Mesodermal cell (in vitro differentiated cells): ENCODE measurements at regions not wholly inside any gene's neighbourhood (a gene's known extent, or its start where the extent isn't known, plus 50 kb on each side); places are given as distances from the start of the nearest gene placed in this dataset.
"Not testable (repeated sequence)": the region's sequence is repeated elsewhere in the genome, so short reads cannot be mapped to it uniquely, and the experiment has no call there.

ENCODE experiments used
- H3K27ac ChIP-seq: 2 replicates; pipeline ENCODE4 v1.7.0; 2013; ENCODE audit warnings: mild to moderate bottlenecking, low read depth, low read length, moderate library complexity; ENCODE audit not compliant: severe bottlenecking
- H3K36me3 ChIP-seq: 2 replicates; pipeline ENCODE4 v1.7.1; 2013; ENCODE audit warnings: mild to moderate bottlenecking, low read length, moderate library complexity; ENCODE audit not compliant: control insufficient read depth, insufficient read depth
- H3K4me1 ChIP-seq: one replicate; pipeline ENCODE4 v1.7.1; 2013; ENCODE audit warnings: mild to moderate bottlenecking, low read length; ENCODE audit not compliant: insufficient read depth, control insufficient read depth, poor library complexity, severe bottlenecking
- H3K4me3 ChIP-seq: 2 replicates; pipeline ENCODE4 v1.7.0; 2013; ENCODE audit warnings: low read length, control low read depth, mild to moderate bottlenecking; ENCODE audit not compliant: insufficient read depth, poor library complexity, severe bottlenecking; ENCODE audit errors: extremely low read depth
- H3K9me3 ChIP-seq: 2 replicates; pipeline ENCODE4 v1.7.1; 2013; ENCODE audit warnings: mild to moderate bottlenecking, low read length, moderate library complexity; ENCODE audit not compliant: control insufficient read depth
- WGBS, 2 experiments: methylation state at CpG; one replicate each; pipeline ENCODE4 v1.1.5; 2013; ENCODE audit warnings: missing lambda C conversion rate in 2 of 2; ENCODE audit not compliant: insufficient coverage in 2 of 2; 5-methylcytosine and 5-hydroxymethylcytosine counted together

GRCh38 chr5:53785924-53786323 is 225.5 kb downstream of the NDUFS4 start:
- 80% methylated on average over 1 of the region's 3 CpGs; no CpG with 5 or more reads in 1 of the 2 experiments for WGBS, 2 experiments
- no peaks in the 10 kb centered on the region for H3K9me3 ChIP-seq
- no peak overlapping the region for H3K4me3 ChIP-seq
- H3K27ac ChIP-seq = no peak overlapping the region
- H3K4me1 ChIP-seq = peaks cover 9% of the 10 kb centered on the region
- no peaks in the 10 kb centered on the region for H3K36me3 ChIP-seq

GRCh38 chr5:53790026-53790425 is 229.6 kb downstream of the NDUFS4 start:
- H3K27ac ChIP-seq = no peak overlapping the region
- H3K9me3 ChIP-seq = no peaks in the 10 kb centered on the region
- H3K4me3 ChIP-seq = no peak overlapping the region
- H3K36me3 ChIP-seq = no peaks in the 10 kb centered on the region
- WGBS, 2 experiments = 90 to 94% methylated on average over 2 of the region's 2 CpGs
- peaks cover 4% of the 10 kb centered on the region for H3K4me1 ChIP-seq

- WGBS, 2 experiments = 67% methylated on average over 1 of the region's 2 CpGs; no CpG with 5 or more reads in 1 of the 2 experiments
- Histone ChIP-seq H3K4me3 (no peak overlapping the region), H3K27ac (no peak overlapping the region), H3K36me3 (no peaks in the 10 kb centered on the region), H3K4me1 (no peaks in the 10 kb centered on the region), H3K9me3 (no peaks in the 10 kb centered on the region)
Observed at GRCh38 chr5:53792338-53792737, 231.9 kb downstream of the NDUFS4 start.

GRCh38 chr5:53799644-53800043 is 239.2 kb downstream of the NDUFS4 start:
- H3K27ac ChIP-seq, H3K4me3 ChIP-seq, H3K9me3 ChIP-seq, H3K36me3 ChIP-seq, H3K4me1 ChIP-seq: not testable (repeated sequence)
- 76 to 94% methylated on average over 7 to 9 of the region's 9 CpGs for WGBS, 2 experiments

- H3K4me3 ChIP-seq, H3K36me3 ChIP-seq, H3K4me1 ChIP-seq, H3K9me3 ChIP-seq, H3K27ac ChIP-seq: not testable (repeated sequence)
- 81 to 89% methylated on average over 2 to 3 of the region's 4 CpGs for WGBS, 2 experiments
Observed at GRCh38 chr5:53808392-53808791, 248.0 kb downstream of the NDUFS4 start.

- Histone ChIP-seq H3K9me3 (no peaks in the 10 kb centered on the region), H3K27ac (no peak overlapping the region), H3K4me3 (no peak overlapping the region), H3K36me3 (no peaks in the 10 kb centered on the region), H3K4me1 (no peaks in the 10 kb centered on the region)
- 100% methylated on average over 1 of the region's 2 CpGs for WGBS, 2 experiments
Observed at GRCh38 chr5:53814819-53815218, 254.4 kb downstream of the NDUFS4 start.

GRCh38 chr5:53815471-53815870 is 255.0 kb downstream of the NDUFS4 start:
- no peaks in the 10 kb centered on the region for H3K9me3 ChIP-seq
- no peak overlapping the region for H3K27ac ChIP-seq
- no peak overlapping the region for H3K4me3 ChIP-seq
- WGBS, 2 experiments = 67 to 100% methylated on average over 1 of the region's 2 CpGs
- no peaks in the 10 kb centered on the region for H3K4me1 ChIP-seq
- H3K36me3 ChIP-seq = no peaks in the 10 kb centered on the region

GRCh38 chr5:53817183-53817582 is 256.7 kb downstream of the NDUFS4 start:
- Histone ChIP-seq H3K4me3 (no peak overlapping the region), H3K4me1 (no peaks in the 10 kb centered on the region), H3K36me3 (no peaks in the 10 kb centered on the region), H3K27ac (no peak overlapping the region), H3K9me3 (no peaks in the 10 kb centered on the region)

GRCh38 chr5:53819482-53819881 is 259.0 kb downstream of the NDUFS4 start:
- Histone ChIP-seq H3K27ac (no peak overlapping the region), H3K4me1 (no peaks in the 10 kb centered on the region), H3K4me3 (no peak overlapping the region), H3K36me3 (no peaks in the 10 kb centered on the region), H3K9me3 (no peaks in the 10 kb centered on the region)
- WGBS, 2 experiments = 91 to 93% methylated on average over 3 to 7 of the region's 8 CpGs

GRCh38 chr5:53820119-53820801 is 259.8 kb downstream of the NDUFS4 start:
- H3K36me3 ChIP-seq = no peaks in the 10 kb centered on the region
- 80 to 86% methylated on average over 1 of the region's 2 CpGs for WGBS, 2 experiments

GRCh38 chr5:53820802-53821171 is 260.3 kb downstream of the NDUFS4 start:
- Histone ChIP-seq H3K9me3 (no peaks in the 10 kb centered on the region), H3K27ac (no peak overlapping the region), H3K4me1 (no peaks in the 10 kb centered on the region), H3K36me3 (no peaks in the 10 kb centered on the region), H3K4me3 (no peak overlapping the region)
- WGBS, 2 experiments = 89 to 91% methylated on average over 2 to 3 of the region's 3 CpGs

More at GRCh38 chr5:53820119-53820801, 259.8 kb downstream of the NDUFS4 start:
- no peaks in the 10 kb centered on the region for H3K4me1 ChIP-seq
- no peak overlapping the region for H3K4me3 ChIP-seq
- H3K27ac ChIP-seq = no peak overlapping the region
- H3K9me3 ChIP-seq = no peaks in the 10 kb centered on the region
